Astrocyte of the cerebellum (primary cell): ENCODE measurements at regions not wholly inside any gene's neighbourhood (a gene's known extent, or its start where the extent isn't known, plus 50 kb on each side); places are given as distances from the start of the nearest gene placed in this dataset.

Experiments used
- DNase-seq: peaks from one replicate; pipeline ENCODE4 v3.0.0-alpha.2; 2011; ENCODE audit warnings: low read depth
- H3K4me3 ChIP-seq: 2 replicates; pipeline ENCODE4 v1.5.1; 2011; ENCODE audit warnings: mild to moderate bottlenecking, low read depth, low read length, moderate library complexity
- in situ Hi-C: cut with HindIII; loops from 2 replicates; pipeline ENCODE4 v1.10.0; 2017; ENCODE audit warnings: low sequenced_read_pairs
- TF ChIP-seq, protein P1 (sequence below): IDR thresholded peaks from 2 replicates; pipeline ENCODE4 v1.5.1; 2012; ENCODE audit warnings: low read length, low read depth, moderate library complexity, mild to moderate bottlenecking; ENCODE audit errors: missing control alignments

- TF ChIP-seq, protein P1, sequence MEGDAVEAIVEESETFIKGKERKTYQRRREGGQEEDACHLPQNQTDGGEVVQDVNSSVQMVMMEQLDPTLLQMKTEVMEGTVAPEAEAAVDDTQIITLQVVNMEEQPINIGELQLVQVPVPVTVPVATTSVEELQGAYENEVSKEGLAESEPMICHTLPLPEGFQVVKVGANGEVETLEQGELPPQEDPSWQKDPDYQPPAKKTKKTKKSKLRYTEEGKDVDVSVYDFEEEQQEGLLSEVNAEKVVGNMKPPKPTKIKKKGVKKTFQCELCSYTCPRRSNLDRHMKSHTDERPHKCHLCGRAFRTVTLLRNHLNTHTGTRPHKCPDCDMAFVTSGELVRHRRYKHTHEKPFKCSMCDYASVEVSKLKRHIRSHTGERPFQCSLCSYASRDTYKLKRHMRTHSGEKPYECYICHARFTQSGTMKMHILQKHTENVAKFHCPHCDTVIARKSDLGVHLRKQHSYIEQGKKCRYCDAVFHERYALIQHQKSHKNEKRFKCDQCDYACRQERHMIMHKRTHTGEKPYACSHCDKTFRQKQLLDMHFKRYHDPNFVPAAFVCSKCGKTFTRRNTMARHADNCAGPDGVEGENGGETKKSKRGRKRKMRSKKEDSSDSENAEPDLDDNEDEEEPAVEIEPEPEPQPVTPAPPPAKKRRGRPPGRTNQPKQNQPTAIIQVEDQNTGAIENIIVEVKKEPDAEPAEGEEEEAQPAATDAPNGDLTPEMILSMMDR: no peak
- no peak for DNase-seq
- in situ Hi-C loops: no loop called here
- no peak overlapping the region for H3K4me3 ChIP-seq
Measured at GRCh38 chr6:44045672-44046015, 81.6 kb downstream of the MRPL14 start.

GRCh38 chr6:44044940-44045671 is 82.1 kb downstream of the MRPL14 start:
- TF ChIP-seq, protein P1: no peak
- in situ Hi-C loops: no loop called here
- H3K4me3 ChIP-seq: no peak overlapping the region
- DNase-seq: no peak

GRCh38 chr6:44044154-44044539 is 83.1 kb downstream of the MRPL14 start:
- in situ Hi-C loops: no loop called here
- DNase-seq: no peak
- TF ChIP-seq, protein P1: no peak

GRCh38 chr6:44043479-44044153 is 83.6 kb downstream of the MRPL14 start:
- in situ Hi-C loops: no loop called here
- H3K4me3 ChIP-seq: no peak overlapping the region
- TF ChIP-seq, protein P1: no peak
- no peak for DNase-seq

More at GRCh38 chr6:44044154-44044539, 83.1 kb downstream of the MRPL14 start:
- H3K4me3 ChIP-seq: no peak overlapping the region

GRCh38 chr6:44042989-44043478 is 84.2 kb downstream of the MRPL14 start:
- no peak for DNase-seq
- in situ Hi-C loops: no loop called here
- no peak overlapping the region for H3K4me3 ChIP-seq
- TF ChIP-seq, protein P1: no peak

- DNase-seq: no peak
- in situ Hi-C loops: no loop called here
- H3K4me3 ChIP-seq: no peak overlapping the region
- TF ChIP-seq, protein P1: no peak
Measured at GRCh38 chr6:44042261-44042988, 84.8 kb downstream of the MRPL14 start.
